KMS-11 (cell line): ENCODE measurements at regions not wholly inside any gene's neighbourhood (a gene's known extent, or its start where the extent isn't known, plus 50 kb on each side); places are given as distances from the start of the nearest gene placed in this dataset.

Source experiments
- H2AFZ ChIP-seq: fragments of 200-600 bp; sonication (generic); 2 replicates; pipeline ENCODE4 v1.6.1; 2016; ENCODE audit warnings: antibody characterized with exemption, mixed run types, low read depth
- H3K27ac ChIP-seq: fragments of 200-600 bp; sonication (generic); 2 replicates; pipeline ENCODE4 v1.6.1; 2016; ENCODE audit warnings: mild to moderate bottlenecking, mixed run types
- H3K27me3 ChIP-seq: fragments of 200-600 bp; sonication (generic); 2 replicates; pipeline ENCODE4 v1.6.1; 2017; ENCODE audit warnings: mild to moderate bottlenecking, low read depth, mixed run types, moderate library complexity; ENCODE audit not compliant: insufficient read depth
- H3K36me3 ChIP-seq: fragments of 200-600 bp; sonication (generic); 2 replicates; pipeline ENCODE4 v1.6.1; 2017; ENCODE audit warnings: mild to moderate bottlenecking, mixed run types; ENCODE audit not compliant: insufficient read depth
- H3K4me1 ChIP-seq: fragments of 200-600 bp; sonication (generic); 2 replicates; pipeline ENCODE4 v1.6.1; 2016; ENCODE audit warnings: mild to moderate bottlenecking, low read depth, mixed run types; ENCODE audit not compliant: poor library complexity, severe bottlenecking
- H3K4me2 ChIP-seq: fragments of 200-600 bp; sonication (generic); 2 replicates; pipeline ENCODE4 v1.7.0; 2016; ENCODE audit warnings: mild to moderate bottlenecking, mixed run types
- H3K4me3 ChIP-seq: fragments of 200-600 bp; sonication (generic); IDR thresholded peaks from 2 replicates; pipeline ENCODE4 v1.6.1; 2017; ENCODE audit warnings: low read depth, low read length, mixed read lengths; ENCODE audit not compliant: insufficient read depth
- H3K79me2 ChIP-seq: fragments of 200-600 bp; sonication (generic); 2 replicates; pipeline ENCODE4 v1.6.1; 2016; ENCODE audit warnings: low read depth, mixed run types; ENCODE audit not compliant: insufficient read depth
- H3K9ac ChIP-seq: fragments of 200-600 bp; sonication (generic); 2 replicates; pipeline ENCODE4 v1.6.1; 2016; ENCODE audit warnings: mild to moderate bottlenecking, mixed run types
- H4K20me1 ChIP-seq: fragments of 200-600 bp; sonication (generic); 2 replicates; pipeline ENCODE4 v1.6.1; 2016; ENCODE audit warnings: mild to moderate bottlenecking, mixed run types; ENCODE audit not compliant: insufficient read depth
- TF ChIP-seq, protein P1 (sequence below): fragments of 200-600 bp; sonication (generic); conservative IDR thresholded peaks from 2 replicates; pipeline ENCODE4 v1.6.1; 2017; ENCODE audit warnings: low read depth, mild to moderate bottlenecking, antibody characterized with exemption, low read length, moderate library complexity, mixed read lengths

DNA sequence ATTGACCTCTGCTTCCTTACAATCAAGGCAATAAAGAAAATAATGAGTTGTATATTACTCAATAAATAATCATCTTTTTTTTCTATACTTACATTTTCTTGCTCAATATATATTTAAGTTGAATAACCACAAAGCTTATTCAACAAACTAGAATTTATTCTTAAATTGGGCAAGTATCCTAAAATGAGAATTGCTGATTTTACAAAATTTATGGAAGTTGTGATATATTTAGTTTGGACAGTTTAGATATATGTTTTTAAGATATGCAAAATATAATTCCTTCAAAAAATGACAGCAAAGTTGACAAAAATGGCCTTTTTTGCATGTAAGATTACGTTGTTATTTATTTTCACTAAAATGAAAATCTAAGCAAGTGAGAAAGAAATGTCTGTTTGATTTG lies 305.7 kb upstream of the GRIN3A start:
- no peak overlapping the region for H2AFZ ChIP-seq
- TF ChIP-seq, protein P1, sequence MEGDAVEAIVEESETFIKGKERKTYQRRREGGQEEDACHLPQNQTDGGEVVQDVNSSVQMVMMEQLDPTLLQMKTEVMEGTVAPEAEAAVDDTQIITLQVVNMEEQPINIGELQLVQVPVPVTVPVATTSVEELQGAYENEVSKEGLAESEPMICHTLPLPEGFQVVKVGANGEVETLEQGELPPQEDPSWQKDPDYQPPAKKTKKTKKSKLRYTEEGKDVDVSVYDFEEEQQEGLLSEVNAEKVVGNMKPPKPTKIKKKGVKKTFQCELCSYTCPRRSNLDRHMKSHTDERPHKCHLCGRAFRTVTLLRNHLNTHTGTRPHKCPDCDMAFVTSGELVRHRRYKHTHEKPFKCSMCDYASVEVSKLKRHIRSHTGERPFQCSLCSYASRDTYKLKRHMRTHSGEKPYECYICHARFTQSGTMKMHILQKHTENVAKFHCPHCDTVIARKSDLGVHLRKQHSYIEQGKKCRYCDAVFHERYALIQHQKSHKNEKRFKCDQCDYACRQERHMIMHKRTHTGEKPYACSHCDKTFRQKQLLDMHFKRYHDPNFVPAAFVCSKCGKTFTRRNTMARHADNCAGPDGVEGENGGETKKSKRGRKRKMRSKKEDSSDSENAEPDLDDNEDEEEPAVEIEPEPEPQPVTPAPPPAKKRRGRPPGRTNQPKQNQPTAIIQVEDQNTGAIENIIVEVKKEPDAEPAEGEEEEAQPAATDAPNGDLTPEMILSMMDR = no peak
- no peak overlapping the region for H3K9ac ChIP-seq
- no peak overlapping the region for H3K27ac ChIP-seq
- H4K20me1 ChIP-seq = no peaks in the 10 kb centered on the region
- H3K27me3 ChIP-seq = no peaks in the 10 kb centered on the region
- no peaks in the 10 kb centered on the region for H3K79me2 ChIP-seq
- no peak overlapping the region for H3K4me3 ChIP-seq
- no peaks in the 10 kb centered on the region for H3K4me1 ChIP-seq
- H3K4me2 ChIP-seq = no peak overlapping the region
- no peaks in the 10 kb centered on the region for H3K36me3 ChIP-seq

DNA sequence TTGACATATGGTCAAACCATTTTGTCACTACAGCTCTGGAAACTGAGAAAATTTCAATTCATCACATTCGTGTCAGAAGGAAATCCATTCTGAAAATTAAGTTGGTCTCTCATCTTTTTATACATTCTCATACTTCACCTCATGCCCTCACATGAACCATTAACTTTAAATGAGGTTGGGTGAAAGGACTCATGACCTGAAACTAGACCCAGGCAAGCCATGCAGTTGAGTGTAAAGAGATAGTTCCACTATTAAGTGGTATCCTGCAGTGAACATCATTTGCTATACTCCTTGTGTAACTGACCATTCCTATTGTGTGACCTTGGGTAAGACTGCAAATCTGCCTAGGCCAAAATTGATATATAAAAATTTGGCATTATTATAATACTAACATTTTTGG lies 299.6 kb upstream of the GRIN3A start:
- no peak overlapping the region for H3K4me3 ChIP-seq
- no peaks in the 10 kb centered on the region for H3K27me3 ChIP-seq
- TF ChIP-seq, protein P1 = no peak
- no peaks in the 10 kb centered on the region for H3K36me3 ChIP-seq
- H3K27ac ChIP-seq = no peak overlapping the region
- peaks cover 21% of the 10 kb centered on the region for H3K4me1 ChIP-seq
- H3K79me2 ChIP-seq = no peaks in the 10 kb centered on the region
- H4K20me1 ChIP-seq = no peaks in the 10 kb centered on the region
- no peak overlapping the region for H3K4me2 ChIP-seq
- no peak overlapping the region for H3K9ac ChIP-seq
- no peak overlapping the region for H2AFZ ChIP-seq

DNA sequence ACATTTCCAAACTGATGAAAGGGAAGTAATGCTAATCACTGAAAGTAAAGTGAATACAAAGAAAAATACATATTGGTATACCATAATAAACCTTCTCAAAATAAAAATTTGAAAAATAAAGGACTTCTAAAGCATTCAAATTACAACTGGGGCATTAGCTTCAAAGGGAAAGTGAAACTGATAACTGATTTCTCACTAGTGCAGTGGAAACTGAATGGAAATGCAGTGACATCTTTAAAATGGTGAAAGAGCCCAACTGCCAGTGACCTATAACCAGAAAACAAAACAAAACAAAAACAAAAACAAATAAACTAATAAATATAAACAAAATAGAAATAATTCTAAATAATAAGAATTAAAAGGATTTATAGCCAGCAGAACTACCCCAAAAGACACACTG lies 297.5 kb upstream of the GRIN3A start:
- Histone ChIP-seq H2AFZ (peak overlapping the region; percentile 25), H3K4me3 (no peak overlapping the region), H4K20me1 (no peaks in the 10 kb centered on the region), H3K79me2 (no peaks in the 10 kb centered on the region), H3K9ac (no peak overlapping the region), H3K27me3 (no peaks in the 10 kb centered on the region), H3K4me1 (peaks cover 21% of the 10 kb centered on the region), H3K36me3 (no peaks in the 10 kb centered on the region), H3K27ac (no peak overlapping the region), H3K4me2 (peak overlapping the region; percentile 37)
- TF ChIP-seq, protein P1 = no peak

DNA sequence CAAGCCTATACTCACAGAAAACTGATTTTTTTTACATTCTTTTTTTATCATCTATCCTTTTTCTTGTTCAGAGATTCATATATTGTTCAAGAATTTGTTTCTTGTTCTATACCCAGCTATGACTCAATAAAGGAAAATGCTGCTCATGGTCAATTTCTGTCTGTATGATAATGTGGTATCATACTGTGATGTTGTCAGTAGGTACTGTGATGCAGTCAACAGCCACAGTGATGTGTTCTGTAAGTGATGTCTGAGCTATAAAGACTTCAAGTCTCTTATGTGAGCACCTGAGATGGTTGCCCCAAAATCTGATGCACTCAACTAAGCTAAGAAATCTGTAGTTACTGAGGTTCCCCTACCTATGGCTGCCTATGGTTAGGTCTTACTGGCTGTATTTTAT lies 294.2 kb upstream of the GRIN3A start:
- H3K4me2 ChIP-seq = no peak overlapping the region

More for the DNA sequence above, 294.2 kb upstream of the GRIN3A start:
- Histone ChIP-seq H3K4me1 (peaks cover 21% of the 10 kb centered on the region), H3K27me3 (no peaks in the 10 kb centered on the region), H3K9ac (no peak overlapping the region), H3K4me3 (no peak overlapping the region), H3K27ac (no peak overlapping the region), H3K79me2 (no peaks in the 10 kb centered on the region), H4K20me1 (no peaks in the 10 kb centered on the region), H2AFZ (no peak overlapping the region), H3K36me3 (no peaks in the 10 kb centered on the region)
- TF ChIP-seq, protein P1 = no peak
